ENCODE measurements at regions not wholly inside any gene's neighbourhood (a gene's known extent, or its start where the extent isn't known, plus 50 kb on each side); places are given as distances from the start of the nearest gene placed in this dataset.

- TF ChIP-seq, protein P1, sequence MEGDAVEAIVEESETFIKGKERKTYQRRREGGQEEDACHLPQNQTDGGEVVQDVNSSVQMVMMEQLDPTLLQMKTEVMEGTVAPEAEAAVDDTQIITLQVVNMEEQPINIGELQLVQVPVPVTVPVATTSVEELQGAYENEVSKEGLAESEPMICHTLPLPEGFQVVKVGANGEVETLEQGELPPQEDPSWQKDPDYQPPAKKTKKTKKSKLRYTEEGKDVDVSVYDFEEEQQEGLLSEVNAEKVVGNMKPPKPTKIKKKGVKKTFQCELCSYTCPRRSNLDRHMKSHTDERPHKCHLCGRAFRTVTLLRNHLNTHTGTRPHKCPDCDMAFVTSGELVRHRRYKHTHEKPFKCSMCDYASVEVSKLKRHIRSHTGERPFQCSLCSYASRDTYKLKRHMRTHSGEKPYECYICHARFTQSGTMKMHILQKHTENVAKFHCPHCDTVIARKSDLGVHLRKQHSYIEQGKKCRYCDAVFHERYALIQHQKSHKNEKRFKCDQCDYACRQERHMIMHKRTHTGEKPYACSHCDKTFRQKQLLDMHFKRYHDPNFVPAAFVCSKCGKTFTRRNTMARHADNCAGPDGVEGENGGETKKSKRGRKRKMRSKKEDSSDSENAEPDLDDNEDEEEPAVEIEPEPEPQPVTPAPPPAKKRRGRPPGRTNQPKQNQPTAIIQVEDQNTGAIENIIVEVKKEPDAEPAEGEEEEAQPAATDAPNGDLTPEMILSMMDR (IDR thresholded peaks at IDR 0.05; ENCODE audit: unreplicated experiment), result no peak
- DNase-seq (ENCODE audit: low spot score, unreplicated experiment), result no peak
- H3K36me3 Mint-ChIP-seq (ENCODE audit: insufficient read depth), result no peaks in the 10 kb centered on the region
- H3K4me1 Mint-ChIP-seq (ENCODE audit: low read depth), result peaks cover 21% of the 10 kb centered on the region
- no peaks in the 10 kb centered on the region for H3K27me3 Mint-ChIP-seq
- H3K27ac Mint-ChIP-seq, result no peak overlapping the region
- no peak overlapping the region for H3K4me3 Mint-ChIP-seq (ENCODE audit: low read depth)
- no peaks in the 10 kb centered on the region for H3K9me3 Mint-ChIP-seq (ENCODE audit: low read depth)
Measured at GRCh38 chr3:70742081-70742480, 429.6 kb upstream of the MDFIC2 start.

- Mint-ChIP-seq H3K4me1 (ENCODE audit: low read depth) (peaks cover 21% of the 10 kb centered on the region), H3K36me3 (ENCODE audit: insufficient read depth) (no peaks in the 10 kb centered on the region)
- TF ChIP-seq, protein P1 (IDR thresholded peaks at IDR 0.05; ENCODE audit: unreplicated experiment), result no peak
Measured at GRCh38 chr3:70740872-70741271, 428.4 kb upstream of the MDFIC2 start.

DNA sequence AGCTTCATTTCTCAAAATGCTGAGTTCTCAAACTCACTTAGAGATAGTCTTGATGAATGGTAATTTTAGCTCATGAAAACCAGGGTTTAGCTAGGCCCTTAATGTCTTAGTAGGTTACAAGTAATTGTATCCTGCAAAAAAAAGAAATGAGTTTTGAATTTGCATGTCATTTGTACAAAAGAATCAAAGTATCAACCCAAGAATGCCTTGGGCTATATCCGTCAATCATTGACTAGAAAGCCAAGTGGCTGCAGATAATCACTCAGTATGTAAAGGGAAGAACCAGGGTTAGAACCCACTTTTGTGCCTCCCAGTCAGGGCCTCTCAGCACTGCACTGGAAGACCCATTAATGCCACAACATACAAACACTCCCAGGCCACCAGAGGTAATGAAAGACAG, 427.6 kb upstream of the MDFIC2 start:
- H3K4me3 Mint-ChIP-seq (ENCODE audit: low read depth), result no peak overlapping the region
- H3K27me3 Mint-ChIP-seq, result no peaks in the 10 kb centered on the region
- no peaks in the 10 kb centered on the region for H3K9me3 Mint-ChIP-seq (ENCODE audit: low read depth)
- H3K36me3 Mint-ChIP-seq (ENCODE audit: insufficient read depth), result no peaks in the 10 kb centered on the region
- no peak overlapping the region for H3K27ac Mint-ChIP-seq
- peaks cover 21% of the 10 kb centered on the region for H3K4me1 Mint-ChIP-seq (ENCODE audit: low read depth)
- DNase-seq (ENCODE audit: low spot score, unreplicated experiment), result no peak
- TF ChIP-seq, protein P1 (IDR thresholded peaks at IDR 0.05; ENCODE audit: unreplicated experiment), result no peak

More at GRCh38 chr3:70740872-70741271, 428.4 kb upstream of the MDFIC2 start:
- no peak for DNase-seq (ENCODE audit: low spot score, unreplicated experiment)
- H3K27me3 Mint-ChIP-seq, result no peaks in the 10 kb centered on the region
- no peak overlapping the region for H3K27ac Mint-ChIP-seq
- H3K9me3 Mint-ChIP-seq (ENCODE audit: low read depth), result no peaks in the 10 kb centered on the region
- H3K4me3 Mint-ChIP-seq (ENCODE audit: low read depth), result no peak overlapping the region

DNA sequence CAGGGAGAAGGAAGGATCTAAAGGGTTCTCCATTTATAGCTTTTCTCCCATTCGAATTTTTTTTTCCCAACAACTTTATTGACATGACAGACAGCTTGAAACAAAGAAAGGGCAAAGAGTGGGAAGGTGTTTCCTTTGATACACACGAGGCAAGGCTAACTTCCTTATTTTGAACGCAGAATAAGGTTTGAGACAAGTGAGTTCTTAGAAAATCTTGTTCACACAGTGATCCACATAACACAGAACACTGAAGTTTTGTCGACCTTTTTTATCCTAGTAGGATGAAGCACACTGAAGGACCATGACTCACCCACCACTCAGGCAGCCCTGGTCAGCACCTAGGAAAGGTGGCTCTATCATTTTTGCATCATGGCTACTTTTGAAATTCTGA, 425.8 kb upstream of the MDFIC2 start:
- H3K27ac Mint-ChIP-seq, result peak overlapping the region; percentile 84
- H3K4me1 Mint-ChIP-seq (ENCODE audit: low read depth), result peaks cover 21% of the 10 kb centered on the region
- TF ChIP-seq, protein P1 (IDR thresholded peaks at IDR 0.05; ENCODE audit: unreplicated experiment), result no peak
- DNase-seq (ENCODE audit: low spot score, unreplicated experiment), result no peak
- H3K36me3 Mint-ChIP-seq (ENCODE audit: insufficient read depth), result no peaks in the 10 kb centered on the region
- no peaks in the 10 kb centered on the region for H3K9me3 Mint-ChIP-seq (ENCODE audit: low read depth)
- H3K27me3 Mint-ChIP-seq, result no peaks in the 10 kb centered on the region
- H3K4me3 Mint-ChIP-seq (ENCODE audit: low read depth), result no peak overlapping the region

DNA sequence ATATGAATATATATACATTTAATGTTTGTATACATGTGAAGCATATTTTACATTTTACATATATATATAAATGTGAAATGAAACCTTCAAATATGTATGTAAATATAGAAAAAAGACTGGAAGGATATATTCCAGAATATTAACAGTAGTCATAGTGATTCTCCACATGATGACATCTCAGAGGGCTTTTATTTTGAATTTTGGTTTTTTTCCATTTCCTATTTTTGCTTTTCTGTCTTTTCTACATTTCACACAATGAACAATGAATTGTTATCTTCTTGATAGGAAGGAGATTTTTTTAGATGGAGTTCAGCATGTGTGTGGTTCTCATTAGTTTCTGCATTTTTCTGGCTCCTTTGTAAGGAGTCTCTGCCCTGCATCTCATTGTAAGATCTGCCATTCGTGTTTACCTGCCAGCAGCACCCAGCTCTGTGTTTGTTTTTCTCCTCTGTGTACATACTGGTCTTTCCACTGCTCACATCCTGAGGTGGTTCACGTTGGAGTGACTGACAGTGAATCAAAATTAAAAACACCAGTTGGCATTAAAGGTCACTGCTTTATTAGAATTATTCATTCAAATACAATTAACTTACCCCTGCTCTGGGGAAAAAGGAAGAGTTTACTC, 425.3 kb upstream of the MDFIC2 start:
- no peaks in the 10 kb centered on the region for H3K27me3 Mint-ChIP-seq
- peak overlapping the region; percentile 84 for H3K27ac Mint-ChIP-seq
- no peaks in the 10 kb centered on the region for H3K9me3 Mint-ChIP-seq (ENCODE audit: low read depth)
- peaks cover 21% of the 10 kb centered on the region for H3K4me1 Mint-ChIP-seq (ENCODE audit: low read depth)
- DNase-seq (ENCODE audit: low spot score, unreplicated experiment), result no peak
- H3K4me3 Mint-ChIP-seq (ENCODE audit: low read depth), result no peak overlapping the region
- TF ChIP-seq, protein P1 (IDR thresholded peaks at IDR 0.05; ENCODE audit: unreplicated experiment), result no peak
- no peaks in the 10 kb centered on the region for H3K36me3 Mint-ChIP-seq (ENCODE audit: insufficient read depth)
